Neural crest cell (in vitro differentiated cells): ENCODE measurements at regions not wholly inside any gene's neighbourhood (a gene's known extent, or its start where the extent isn't known, plus 50 kb on each side); places are given as distances from the start of the nearest gene placed in this dataset.

ENCODE experiments used
- DNase-seq: peaks from one replicate; pipeline ENCODE4 v3.0.0; 2021; ENCODE audit warnings: low read depth, mixed read lengths, low spot score
- H3K27ac Mint-ChIP-seq: one replicate; pipeline ENCODE4 v1.8.0; 2021; ENCODE audit warnings: mild to moderate bottlenecking, mixed read lengths; ENCODE audit not compliant: unreplicated experiment
- H3K27me3 Mint-ChIP-seq: 2 replicates; pipeline ENCODE4 v1.8.0; 2021; ENCODE audit warnings: low read depth, mild to moderate bottlenecking, mixed read lengths
- H3K36me3 Mint-ChIP-seq: 2 replicates; pipeline ENCODE4 v1.8.0; 2021; ENCODE audit warnings: low read depth, mild to moderate bottlenecking, mixed read lengths
- H3K4me1 Mint-ChIP-seq: 2 replicates; pipeline ENCODE4 v1.8.0; 2021; ENCODE audit warnings: mixed read lengths
- H3K4me3 Mint-ChIP-seq: one replicate; pipeline ENCODE4 v1.8.0; 2021; ENCODE audit warnings: mild to moderate bottlenecking, mixed read lengths
- H3K9me3 Mint-ChIP-seq: 2 replicates; pipeline ENCODE4 v1.8.0; 2021; ENCODE audit warnings: mixed read lengths
- CTCF ChIP-seq: fragments of 200-600 bp; sonication (generic); conservative IDR thresholded peaks from 2 replicates; pipeline ENCODE4 v1.5.0; 2021; ENCODE audit warnings: antibody characterized with exemption, mild to moderate bottlenecking

- H3K4me1 Mint-ChIP-seq: peaks cover 29% of the 10 kb centered on the region
- no peak for TF ChIP-seq CTCF
- no peaks in the 10 kb centered on the region for H3K36me3 Mint-ChIP-seq
- DNase-seq: no peak
- H3K27ac Mint-ChIP-seq: no peak overlapping the region
- H3K4me3 Mint-ChIP-seq: no peak overlapping the region
- no peaks in the 10 kb centered on the region for H3K27me3 Mint-ChIP-seq
- H3K9me3 Mint-ChIP-seq: no peaks in the 10 kb centered on the region
Measured at GRCh38 chr2:173828189-173829142, 136.7 kb downstream of the SP3 start.

- H3K36me3 Mint-ChIP-seq: peaks cover under 1% of the 10 kb centered on the region
- no peak for DNase-seq
- H3K9me3 Mint-ChIP-seq: peaks cover 1% of the 10 kb centered on the region
- no peaks in the 10 kb centered on the region for H3K27me3 Mint-ChIP-seq
- H3K4me3 Mint-ChIP-seq: no peak overlapping the region
- no peak for TF ChIP-seq CTCF
- H3K27ac Mint-ChIP-seq: no peak overlapping the region
- peaks cover 36% of the 10 kb centered on the region for H3K4me1 Mint-ChIP-seq
Measured at GRCh38 chr2:173829727-173830126, 135.4 kb downstream of the SP3 start.

GRCh38 chr2:173830170-173830569 is 135.0 kb downstream of the SP3 start:
- Mint-ChIP-seq H3K4me3 (no peak overlapping the region), H3K9me3 (peaks cover 5% of the 10 kb centered on the region), H3K4me1 (peaks cover 40% of the 10 kb centered on the region), H3K27ac (no peak overlapping the region), H3K36me3 (peaks cover 3% of the 10 kb centered on the region), H3K27me3 (no peaks in the 10 kb centered on the region)
- no peak for DNase-seq
- TF ChIP-seq CTCF: no peak

- Mint-ChIP-seq H3K4me3 (peak overlapping the region; percentile 15), H3K27me3 (no peaks in the 10 kb centered on the region), H3K36me3 (peaks cover 6% of the 10 kb centered on the region), H3K9me3 (peaks cover 9% of the 10 kb centered on the region), H3K4me1 (peaks cover 46% of the 10 kb centered on the region), H3K27ac (peak overlapping the region; percentile 45)
- DNase-seq: peak; percentile 47
- TF ChIP-seq CTCF: no peak
Measured at GRCh38 chr2:173831312-173832229, 133.6 kb downstream of the SP3 start.

- Mint-ChIP-seq H3K27me3 (no peaks in the 10 kb centered on the region), H3K36me3 (peaks cover 6% of the 10 kb centered on the region), H3K27ac (no peak overlapping the region), H3K9me3 (peaks cover 18% of the 10 kb centered on the region), H3K4me1 (peaks cover 46% of the 10 kb centered on the region), H3K4me3 (no peak overlapping the region)
- no peak for DNase-seq
- no peak for TF ChIP-seq CTCF
Measured at GRCh38 chr2:173834141-173834540, 131.0 kb downstream of the SP3 start.
